Daoy (cell line): ENCODE measurements at regions not wholly inside any gene's neighbourhood (a gene's known extent, or its start where the extent isn't known, plus 50 kb on each side); places are given as distances from the start of the nearest gene placed in this dataset.

Experiments used
- DNase-seq: peaks from one replicate; pipeline ENCODE4 v3.0.0-alpha.2; 2015; ENCODE audit warnings: low read depth

- no peak for DNase-seq
Measured at GRCh38 chr10:47077941-47078340, 166.7 kb downstream of the PTPN20 start.

GRCh38 chr10:47078393-47079203, 167.4 kb downstream of the PTPN20 start:
- DNase-seq: no peak

GRCh38 chr10:47079204-47079580, 168.0 kb downstream of the PTPN20 start:
- no peak for DNase-seq

- no peak for DNase-seq
Measured at GRCh38 chr10:47081264-47081663, 170.0 kb downstream of the PTPN20 start.

GRCh38 chr10:47082055-47082784, 171.0 kb downstream of the PTPN20 start:
- no peak for DNase-seq

- no peak for DNase-seq
Measured at GRCh38 chr10:47087667-47088066, 176.4 kb downstream of the PTPN20 start.

GRCh38 chr10:47088656-47089354, 177.6 kb downstream of the PTPN20 start:
- no peak for DNase-seq

GRCh38 chr10:47090042-47090441, 178.8 kb downstream of the PTPN20 start:
- DNase-seq: no peak

GRCh38 chr10:47090903-47091302, 179.7 kb downstream of the PTPN20 start:
- DNase-seq: no peak

GRCh38 chr10:47091421-47091820, 180.2 kb downstream of the PTPN20 start:
- DNase-seq: no peak

GRCh38 chr10:47092376-47092775, 181.1 kb downstream of the PTPN20 start:
- DNase-seq: no peak

- no peak for DNase-seq
Measured at GRCh38 chr10:47092831-47093230, 181.6 kb downstream of the PTPN20 start.

- no peak for DNase-seq
Measured at GRCh38 chr10:47094126-47094525, 182.9 kb downstream of the PTPN20 start.

GRCh38 chr10:47094636-47095035, 183.4 kb downstream of the PTPN20 start:
- DNase-seq: no peak

- no peak for DNase-seq
Measured at GRCh38 chr10:47095211-47095610, 184.0 kb downstream of the PTPN20 start.

- DNase-seq: no peak
Measured at GRCh38 chr10:47095848-47096612, 184.8 kb downstream of the PTPN20 start.

GRCh38 chr10:47098238-47098637, 187.0 kb downstream of the PTPN20 start:
- DNase-seq: no peak

GRCh38 chr10:47098964-47099363, 187.7 kb downstream of the PTPN20 start:
- no peak for DNase-seq

GRCh38 chr10:47099474-47099873, 188.2 kb downstream of the PTPN20 start:
- no peak for DNase-seq

- no peak for DNase-seq
Measured at GRCh38 chr10:47101196-47101595, 190.0 kb downstream of the PTPN20 start.

GRCh38 chr10:47101807-47102206, 190.6 kb downstream of the PTPN20 start:
- DNase-seq: no peak

GRCh38 chr10:47104151-47104605, 192.9 kb downstream of the PTPN20 start:
- no peak for DNase-seq
